PC-3 (cell line): ENCODE measurements at regions not wholly inside any gene's neighbourhood (a gene's known extent, or its start where the extent isn't known, plus 50 kb on each side); places are given as distances from the start of the nearest gene placed in this dataset.

Experiments
- ATAC-seq: fragments of 200-7000 bp; cut with Tn5 transposase; 2 replicates; pipeline ENCODE4 v1.9.1; 2020; ENCODE audit warnings: mild to moderate bottlenecking, moderate library complexity
- BruUV-seq: library from RNA; stranded (reverse); fragments of 400-500 nt; replicated peaks from 2 replicates; lab custom pipeline; 2021; lab: Mats Ljungman, UMichigan
- CTCF ChIA-PET: fragments of 300-600 bp; sonication (Branson Sonifier 250); formaldehyde crosslinking; loops from one replicate; lab custom pipeline; 2022; ENCODE audit warnings: antibody characterized with exemption; lab: Charles Lee
- POLR2A ChIA-PET: fragments of 300-600 bp; sonication (Branson Sonifier 250); formaldehyde crosslinking; loops from one replicate; lab custom pipeline; 2022; ENCODE audit warnings: antibody characterized with exemption; ENCODE audit not compliant: unreplicated experiment; lab: Charles Lee
- DNase-seq: peaks from one replicate; pipeline ENCODE4 v3.0.0-alpha.2; 2015
- H2AFZ ChIP-seq: fragments of 300-600 bp; sonication (generic); 2 replicates; pipeline ENCODE4 v1.6.0; 2016; ENCODE audit warnings: antibody characterized with exemption, low read length
- H3F3A ChIP-seq: fragments of 300-600 bp; sonication (generic); one replicate; pipeline ENCODE4 v1.6.0; 2017; ENCODE audit warnings: antibody characterized with exemption, low read length, control low read depth, mild to moderate bottlenecking; ENCODE audit not compliant: unreplicated experiment
- H3K27ac ChIP-seq: fragments of 300-600 bp; sonication (generic); 2 replicates; pipeline ENCODE4 v1.5.1; 2016; ENCODE audit warnings: mild to moderate bottlenecking, low read length
- H3K27me3 ChIP-seq: fragments of 300-600 bp; sonication (generic); 2 replicates; pipeline ENCODE4 v1.6.1; 2016; ENCODE audit warnings: low read length, mixed read lengths
- H3K36me3 ChIP-seq: fragments of 300-600 bp; sonication (generic); 2 replicates; pipeline ENCODE4 v1.6.1; 2016; ENCODE audit warnings: low read depth, mixed run types, low read length, mixed read lengths
- H3K4me1 ChIP-seq: fragments of 300-600 bp; sonication (generic); 2 replicates; pipeline ENCODE4 v1.5.1; 2016; ENCODE audit warnings: low read length; ENCODE audit not compliant: insufficient read depth
- H3K4me2 ChIP-seq: fragments of 300-600 bp; sonication (generic); 2 replicates; pipeline ENCODE4 v1.6.0; 2016; ENCODE audit warnings: low read length
- H3K4me3 ChIP-seq: fragments of 300-600 bp; sonication (generic); 2 replicates; pipeline ENCODE4 v1.5.1; 2016; ENCODE audit warnings: mild to moderate bottlenecking, low read length, mixed read lengths
- H3K79me2 ChIP-seq: fragments of 300-600 bp; sonication (generic); 2 replicates; pipeline ENCODE4 v1.6.1; 2017; ENCODE audit warnings: low read length, mixed read lengths
- H3K9ac ChIP-seq: fragments of 300-600 bp; sonication (generic); 2 replicates; pipeline ENCODE4 v1.6.0; 2016; ENCODE audit warnings: mild to moderate bottlenecking, low read length
- H3K9me2 ChIP-seq: fragments of 300-600 bp; sonication (generic); replicated peaks from 2 replicates; pipeline ENCODE4 v1.6.1; 2016; ENCODE audit warnings: mixed run types, low read length, mixed read lengths
- H3K9me3 ChIP-seq: fragments of 300-600 bp; sonication (generic); 2 replicates; pipeline ENCODE4 v1.6.1; 2016; ENCODE audit warnings: low read length, mixed read lengths
- H4K20me1 ChIP-seq: fragments of 300-600 bp; sonication (generic); 2 replicates; pipeline ENCODE4 v1.6.1; 2016; ENCODE audit warnings: low read length, mixed read lengths
- EZH2 ChIP-seq: fragments of 300-600 bp; sonication (generic); IDR thresholded peaks from one replicate; pipeline ENCODE4 v1.6.1; 2017; ENCODE audit warnings: antibody characterized with exemption, mild to moderate bottlenecking, low read length; ENCODE audit not compliant: unreplicated experiment
- EZH2phosphoT487 ChIP-seq: fragments of 300-600 bp; sonication (generic); IDR thresholded peaks from 2 replicates; pipeline ENCODE4 v1.6.1; 2018; ENCODE audit warnings: mild to moderate bottlenecking, antibody characterized with exemption, low read length, borderline replicate concordance
- intact Hi-C: fragments of 100-400 bp; cut with micrococcal nuclease; formaldehyde crosslinking; loops from 2 replicates; pipeline ENCODE4 v1.9.0; 2023
- TF ChIP-seq, protein P1 (sequence below): fragments of 300-600 bp; sonication (generic); conservative IDR thresholded peaks from 2 replicates; pipeline ENCODE4 v1.5.1; 2017; ENCODE audit warnings: antibody characterized with exemption, low read depth, mild to moderate bottlenecking, low read length

DNA sequence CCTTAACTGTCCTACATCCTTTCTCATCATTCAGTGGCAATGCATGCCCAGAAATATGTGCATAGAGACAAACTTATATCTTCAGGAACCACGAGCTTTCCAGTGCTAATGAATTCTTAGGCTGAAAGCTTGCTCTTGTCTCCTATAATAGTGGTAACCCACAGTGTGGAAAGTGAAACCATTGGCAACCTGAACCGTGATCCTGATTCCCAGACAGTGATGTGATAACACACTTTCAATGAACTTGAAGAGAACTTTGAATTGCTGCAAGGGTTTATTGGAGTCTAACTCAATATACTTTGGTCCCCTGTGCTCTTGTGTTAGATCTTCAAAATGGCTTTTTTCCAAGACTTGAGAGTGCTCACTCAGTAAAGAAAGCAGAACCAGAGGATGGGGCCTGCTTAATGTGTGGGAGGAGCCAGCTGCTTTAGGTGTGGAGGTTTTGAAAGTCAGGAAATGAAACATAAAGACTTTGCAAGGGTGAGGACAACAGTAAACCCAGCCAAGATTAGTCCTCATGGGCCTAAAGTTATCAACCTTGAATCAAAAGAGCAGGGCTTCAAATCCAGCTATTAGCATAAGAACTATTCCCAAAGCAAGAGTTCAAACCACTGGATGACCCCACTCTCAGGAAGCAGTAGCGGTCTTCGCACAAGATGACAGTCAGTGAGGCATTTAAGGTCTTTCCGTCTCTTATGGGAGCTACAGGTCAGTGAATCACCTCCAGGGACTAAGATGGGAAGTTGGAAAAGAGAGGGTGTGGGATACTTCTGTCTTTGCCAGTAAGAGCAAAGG, 332.4 kb upstream of the NRP1 start:
- no TSS peak for BruUV-seq
- POLR2A ChIA-PET, result no interaction called here
- H3K4me2 ChIP-seq, result no peak overlapping the region
- no peaks in the 10 kb centered on the region for H3K27me3 ChIP-seq
- ATAC-seq (no peak), DNase-seq (no peak)
- no peak overlapping the region for H3K4me3 ChIP-seq
- H3K9ac ChIP-seq, result no peak overlapping the region
- intact Hi-C loops, result no loop called here
- no peaks in the 10 kb centered on the region for H4K20me1 ChIP-seq
- TF ChIP-seq EZH2, result no peak
- TF ChIP-seq EZH2phosphoT487, result no peak
- TF ChIP-seq, protein P1, sequence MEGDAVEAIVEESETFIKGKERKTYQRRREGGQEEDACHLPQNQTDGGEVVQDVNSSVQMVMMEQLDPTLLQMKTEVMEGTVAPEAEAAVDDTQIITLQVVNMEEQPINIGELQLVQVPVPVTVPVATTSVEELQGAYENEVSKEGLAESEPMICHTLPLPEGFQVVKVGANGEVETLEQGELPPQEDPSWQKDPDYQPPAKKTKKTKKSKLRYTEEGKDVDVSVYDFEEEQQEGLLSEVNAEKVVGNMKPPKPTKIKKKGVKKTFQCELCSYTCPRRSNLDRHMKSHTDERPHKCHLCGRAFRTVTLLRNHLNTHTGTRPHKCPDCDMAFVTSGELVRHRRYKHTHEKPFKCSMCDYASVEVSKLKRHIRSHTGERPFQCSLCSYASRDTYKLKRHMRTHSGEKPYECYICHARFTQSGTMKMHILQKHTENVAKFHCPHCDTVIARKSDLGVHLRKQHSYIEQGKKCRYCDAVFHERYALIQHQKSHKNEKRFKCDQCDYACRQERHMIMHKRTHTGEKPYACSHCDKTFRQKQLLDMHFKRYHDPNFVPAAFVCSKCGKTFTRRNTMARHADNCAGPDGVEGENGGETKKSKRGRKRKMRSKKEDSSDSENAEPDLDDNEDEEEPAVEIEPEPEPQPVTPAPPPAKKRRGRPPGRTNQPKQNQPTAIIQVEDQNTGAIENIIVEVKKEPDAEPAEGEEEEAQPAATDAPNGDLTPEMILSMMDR, result no peak
- 0 out of 2 replicates have a peak overlapping the region, but pooled peaks have one; percentile 2 for H2AFZ ChIP-seq
- no peaks in the 10 kb centered on the region for H3F3A ChIP-seq
- CTCF ChIA-PET, result interaction anchor here (0.6 kb wide), 1 partner anchor 107 kb away, joined by 3 read pairs; no protein-coding TSS in a partner anchor
- no peaks in the 10 kb centered on the region for H3K79me2 ChIP-seq
- no peaks in the 10 kb centered on the region for H3K36me3 ChIP-seq
- H3K27ac ChIP-seq, result no peak overlapping the region
- H3K4me1 ChIP-seq, result peaks cover 2% of the 10 kb centered on the region; the same call in 1 of the 2 replicates
- H3K9me2 ChIP-seq, result 0 out of 2 replicates have a peak, but pooled peaks cover 4% of the 10 kb centered on the region
- peaks cover 10% of the 10 kb centered on the region for H3K9me3 ChIP-seq

DNA sequence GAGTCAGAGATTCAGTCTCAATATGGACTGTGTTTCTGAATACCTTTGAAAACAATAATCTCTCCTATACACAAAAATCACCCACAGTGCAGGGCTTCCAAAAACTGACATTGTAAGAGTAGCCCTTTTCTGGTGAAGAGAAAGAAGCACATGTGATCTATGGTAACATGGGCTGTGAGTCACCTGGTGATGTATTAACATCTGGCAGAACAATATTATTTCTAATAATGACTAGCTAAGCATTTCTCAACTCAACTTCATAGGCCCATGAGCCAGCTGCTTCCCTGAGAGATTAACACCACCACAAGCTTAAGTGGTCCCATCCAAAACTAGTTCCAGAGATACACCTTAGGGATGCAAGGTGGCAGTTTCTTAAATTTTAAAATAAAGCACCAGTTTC, 331.0 kb upstream of the NRP1 start:
- no peaks in the 10 kb centered on the region for H4K20me1 ChIP-seq
- TF ChIP-seq EZH2 (no peak), EZH2phosphoT487 (no peak)

DNA sequence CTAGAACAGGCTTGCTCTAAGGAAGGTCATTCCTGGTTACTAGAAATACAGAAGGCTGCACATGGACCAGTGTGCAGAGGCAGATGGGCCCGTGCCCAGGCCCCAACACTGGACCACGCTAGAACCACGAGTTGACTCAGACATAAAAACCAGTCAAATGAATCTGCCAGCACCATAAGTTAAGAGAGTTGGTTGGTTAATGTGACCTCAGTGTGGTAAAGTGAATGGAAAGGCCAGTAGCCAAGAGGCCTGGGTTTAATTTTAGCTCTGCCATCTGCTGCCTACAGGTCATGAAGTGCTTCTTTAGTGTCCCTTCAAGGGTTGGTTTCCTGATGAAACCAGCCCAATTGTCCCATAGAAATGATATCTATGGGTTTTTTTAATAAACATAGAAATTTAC, 329.6 kb upstream of the NRP1 start:
- Histone ChIP-seq H3K9me2 (0 out of 2 replicates have a peak, but pooled peaks cover 4% of the 10 kb centered on the region), H3K4me1 (peaks cover 14% of the 10 kb centered on the region), H3K4me2 (no peak overlapping the region), H4K20me1 (no peaks in the 10 kb centered on the region), H3K4me3 (no peak overlapping the region), H3K9ac (no peak overlapping the region), H3K27ac (no peak overlapping the region), H3K79me2 (no peaks in the 10 kb centered on the region), H2AFZ (no peak overlapping the region), H3K36me3 (no peaks in the 10 kb centered on the region), H3K27me3 (no peaks in the 10 kb centered on the region), H3K9me3 (peaks cover 10% of the 10 kb centered on the region), H3F3A (no peaks in the 10 kb centered on the region)
- ChIA-PET CTCF (no interaction called here), POLR2A (no interaction called here)
- no TSS peak for BruUV-seq
- TF ChIP-seq EZH2 (no peak), EZH2phosphoT487 (no peak)
- TF ChIP-seq, protein P1, result no peak
- intact Hi-C loops, result no loop called here
- ATAC-seq (no peak), DNase-seq (no peak)

More for the DNA sequence above, 331.0 kb upstream of the NRP1 start:
- Histone ChIP-seq H2AFZ (no peak overlapping the region), H3K4me3 (no peak overlapping the region), H3K9me2 (0 out of 2 replicates have a peak, but pooled peaks cover 4% of the 10 kb centered on the region), H3F3A (no peaks in the 10 kb centered on the region), H3K9ac (no peak overlapping the region), H3K36me3 (no peaks in the 10 kb centered on the region), H3K9me3 (peaks cover 10% of the 10 kb centered on the region), H3K27me3 (no peaks in the 10 kb centered on the region), H3K4me1 (peaks cover 14% of the 10 kb centered on the region), H3K4me2 (no peak overlapping the region), H3K27ac (no peak overlapping the region), H3K79me2 (no peaks in the 10 kb centered on the region)
- POLR2A ChIA-PET, result interaction anchor here (0.7 kb wide), 1 partner anchor 430 kb away, joined by 3 read pairs; no protein-coding TSS in a partner anchor
- no TSS peak for BruUV-seq
- ATAC-seq (no peak), DNase-seq (no peak)
- CTCF ChIA-PET, result no interaction called here
- intact Hi-C loops, result no loop called here
